Heart left ventricle (tissue), 13 donors: ENCODE measurements at regions not wholly inside any gene's neighbourhood (a gene's known extent, or its start where the extent isn't known, plus 50 kb on each side); places are given as distances from the start of the nearest gene placed in this dataset.

Experiments
- POLR2A ChIP-seq, 2 donors: fragments of 450-650 bp; IDR thresholded peaks; one replicate each; pipeline ENCODE4 v1.6.1; 2017; ENCODE audit warnings: antibody characterized with exemption in 2 of 2, mild to moderate bottlenecking in 2 of 2, moderate library complexity in 2 of 2
- TF ChIP-seq, protein P1 (sequence below), 12 donors: fragments of 200-600 bp; sonication (generic) in 4 of 12; IDR thresholded peaks; one replicate each; pipeline versions ENCODE4 v1.5.0 to v1.8.0; 2018 to 2022; ENCODE audit warnings: antibody characterized with exemption in 12 of 12, mild to moderate bottlenecking in 5 of 12
- donor health status: ischemic (EF 13 %, LVEDD 7.1; RV severe dilation, severe dysfunction).
- donor health status: DM: no; HTN: yes; CAD: no.
- donor health status: DM: no; HTN: no; CAD: no.
- donor health status: ischemic (EF 25% LVEDD 6.9; RV normal size, moderate dysfunction).
- donor health status: ischemic (EF 25% LVEDD 5.7; RV mildly dilated, moderate dysfunction).
- donor health status: ischemic (EF 35%, LVEDD 5.7; RV mildly dilated, moderate dysfunction).
- donor health status: nonischemic (EF 11% LVEDD 7.7; RV severe dilation, severe dysfunction).
- donor health status: DM: yes; HTN: yes; CAD: no.
- donor health status: PGD.
- donor health status: ischemic (EF 29% LVEDD 5.4; RV normal size, mild dysfunction).
- donor health status: nonischemic (EF 23%, LVEDD 6.1; RV moderate dilation, normal function).

- no peak for TF ChIP-seq POLR2A (IDR thresholded peaks at IDR 0.05)
- TF ChIP-seq, protein P1, sequence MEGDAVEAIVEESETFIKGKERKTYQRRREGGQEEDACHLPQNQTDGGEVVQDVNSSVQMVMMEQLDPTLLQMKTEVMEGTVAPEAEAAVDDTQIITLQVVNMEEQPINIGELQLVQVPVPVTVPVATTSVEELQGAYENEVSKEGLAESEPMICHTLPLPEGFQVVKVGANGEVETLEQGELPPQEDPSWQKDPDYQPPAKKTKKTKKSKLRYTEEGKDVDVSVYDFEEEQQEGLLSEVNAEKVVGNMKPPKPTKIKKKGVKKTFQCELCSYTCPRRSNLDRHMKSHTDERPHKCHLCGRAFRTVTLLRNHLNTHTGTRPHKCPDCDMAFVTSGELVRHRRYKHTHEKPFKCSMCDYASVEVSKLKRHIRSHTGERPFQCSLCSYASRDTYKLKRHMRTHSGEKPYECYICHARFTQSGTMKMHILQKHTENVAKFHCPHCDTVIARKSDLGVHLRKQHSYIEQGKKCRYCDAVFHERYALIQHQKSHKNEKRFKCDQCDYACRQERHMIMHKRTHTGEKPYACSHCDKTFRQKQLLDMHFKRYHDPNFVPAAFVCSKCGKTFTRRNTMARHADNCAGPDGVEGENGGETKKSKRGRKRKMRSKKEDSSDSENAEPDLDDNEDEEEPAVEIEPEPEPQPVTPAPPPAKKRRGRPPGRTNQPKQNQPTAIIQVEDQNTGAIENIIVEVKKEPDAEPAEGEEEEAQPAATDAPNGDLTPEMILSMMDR (IDR thresholded peaks at IDR 0.05): no peak
Measured at GRCh38 chr12:93256256-93256969, 121.3 kb upstream of the NUDT4 start.
